HS-27A (cell line): ENCODE measurements at regions not wholly inside any gene's neighbourhood (a gene's known extent, or its start where the extent isn't known, plus 50 kb on each side); places are given as distances from the start of the nearest gene placed in this dataset.

Source experiments
- DNase-seq: peaks from one replicate; pipeline ENCODE4 v3.0.0-alpha.2; 2012; ENCODE audit warnings: low read depth, missing footprints

GRCh38 chr18:59057969-59058368, 81.7 kb upstream of the SEC11C start:
- DNase-seq, result no peak

GRCh38 chr18:59059140-59059539, 80.5 kb upstream of the SEC11C start:
- DNase-seq, result no peak

GRCh38 chr18:59060551-59060950, 79.1 kb upstream of the SEC11C start:
- DNase-seq, result no peak

GRCh38 chr18:59061914-59062642, 77.6 kb upstream of the SEC11C start:
- DNase-seq, result no peak

GRCh38 chr18:59062643-59063006, 77.1 kb upstream of the SEC11C start:
- DNase-seq, result no peak

GRCh38 chr18:59063300-59063906, 76.3 kb upstream of the SEC11C start:
- no peak for DNase-seq

GRCh38 chr18:59063912-59064311, 75.8 kb upstream of the SEC11C start:
- DNase-seq, result no peak

GRCh38 chr18:59065684-59066083, 74.0 kb upstream of the SEC11C start:
- no peak for DNase-seq

GRCh38 chr18:59067873-59068272, 71.8 kb upstream of the SEC11C start:
- DNase-seq, result no peak

GRCh38 chr18:59068276-59069071, 71.2 kb upstream of the SEC11C start:
- DNase-seq, result no peak

GRCh38 chr18:59070181-59070912, 69.3 kb upstream of the SEC11C start:
- DNase-seq, result peak; percentile 59

GRCh38 chr18:59072727-59073421, 66.8 kb upstream of the SEC11C start:
- no peak for DNase-seq

- DNase-seq, result no peak
Observed at GRCh38 chr18:59075923-59076322, 63.8 kb upstream of the SEC11C start.

- no peak for DNase-seq
Observed at GRCh38 chr18:59079264-59079663, 60.4 kb upstream of the SEC11C start.

- peak; percentile 23 for DNase-seq
Observed at GRCh38 chr18:59079687-59080501, 59.8 kb upstream of the SEC11C start.

- DNase-seq, result no peak
Observed at GRCh38 chr18:59083136-59083818, 56.4 kb upstream of the SEC11C start.

- DNase-seq, result no peak
Observed at GRCh38 chr18:59085126-59085794, 54.4 kb upstream of the SEC11C start.

- DNase-seq, result no peak
Observed at GRCh38 chr18:59085797-59086196, 53.9 kb upstream of the SEC11C start.

GRCh38 chr18:59086522-59086921, 53.2 kb upstream of the SEC11C start:
- DNase-seq, result no peak

- no peak for DNase-seq
Observed at GRCh38 chr18:59087391-59087790, 52.3 kb upstream of the SEC11C start.
